ENCODE measurements at regions not wholly inside any gene's neighbourhood (a gene's known extent, or its start where the extent isn't known, plus 50 kb on each side); places are given as distances from the start of the nearest gene placed in this dataset.

GRCh38 chr4:148730082-148730640 lies 287.9 kb upstream of the NR3C2 start:
- Histone ChIP-seq H3K36me3 (ENCODE audit: control insufficient read depth, insufficient read depth, low read length) (no peaks in the 10 kb centered on the region), H3K27me3 (replicated peaks; ENCODE audit: control insufficient read depth, insufficient read depth, low read length) (no peaks in the 10 kb centered on the region), H3K4me3 (replicated peaks; ENCODE audit: low read depth, low read length) (no peak overlapping the region)
- no peak for TF ChIP-seq CTCF (IDR thresholded peaks at IDR 0.05; ENCODE audit: insufficient read depth, low read length, poor library complexity, severe bottlenecking)
- DNase-seq (ENCODE audit: extremely low read depth, insufficient read length): no peak

- no peak for DNase-seq (ENCODE audit: extremely low read depth, insufficient read length)
- H3K36me3 ChIP-seq (ENCODE audit: control insufficient read depth, insufficient read depth, low read length): no peaks in the 10 kb centered on the region
- TF ChIP-seq CTCF (IDR thresholded peaks at IDR 0.05; ENCODE audit: insufficient read depth, low read length, poor library complexity, severe bottlenecking): no peak
- no peaks in the 10 kb centered on the region for H3K27me3 ChIP-seq (replicated peaks; ENCODE audit: control insufficient read depth, insufficient read depth, low read length)
- no peak overlapping the region for H3K4me3 ChIP-seq (replicated peaks; ENCODE audit: low read depth, low read length)
These were observed 275.8 kb upstream of the NR3C2 start for GRCh38 chr4:148717988-148718387.

- DNase-seq (ENCODE audit: extremely low read depth, insufficient read length): no peak
- no peak overlapping the region for H3K4me3 ChIP-seq (replicated peaks; ENCODE audit: low read depth, low read length)
- no peak for TF ChIP-seq CTCF (IDR thresholded peaks at IDR 0.05; ENCODE audit: insufficient read depth, low read length, poor library complexity, severe bottlenecking)
- H3K27me3 ChIP-seq (replicated peaks; ENCODE audit: control insufficient read depth, insufficient read depth, low read length): no peaks in the 10 kb centered on the region
- H3K36me3 ChIP-seq (ENCODE audit: control insufficient read depth, insufficient read depth, low read length): no peaks in the 10 kb centered on the region
These were observed 274.3 kb upstream of the NR3C2 start for GRCh38 chr4:148716431-148717052.

- Histone ChIP-seq H3K4me3 (replicated peaks; ENCODE audit: low read depth, low read length) (no peak overlapping the region), H3K36me3 (ENCODE audit: control insufficient read depth, insufficient read depth, low read length) (no peaks in the 10 kb centered on the region), H3K27me3 (replicated peaks; ENCODE audit: control insufficient read depth, insufficient read depth, low read length) (no peaks in the 10 kb centered on the region)
- no peak for TF ChIP-seq CTCF (IDR thresholded peaks at IDR 0.05; ENCODE audit: insufficient read depth, low read length, poor library complexity, severe bottlenecking)
- no peak for DNase-seq (ENCODE audit: extremely low read depth, insufficient read length)
These were observed 262.1 kb upstream of the NR3C2 start for GRCh38 chr4:148704291-148704690.

- Histone ChIP-seq H3K27me3 (replicated peaks; ENCODE audit: control insufficient read depth, insufficient read depth, low read length) (no peaks in the 10 kb centered on the region), H3K4me3 (replicated peaks; ENCODE audit: low read depth, low read length) (no peak overlapping the region), H3K36me3 (ENCODE audit: control insufficient read depth, insufficient read depth, low read length) (no peaks in the 10 kb centered on the region)
- DNase-seq (ENCODE audit: extremely low read depth, insufficient read length): no peak
- TF ChIP-seq CTCF (IDR thresholded peaks at IDR 0.05; ENCODE audit: insufficient read depth, low read length, poor library complexity, severe bottlenecking): no peak
These were observed 252.5 kb upstream of the NR3C2 start for GRCh38 chr4:148694702-148695101.
